ENCODE measurements at regions not wholly inside any gene's neighbourhood (a gene's known extent, or its start where the extent isn't known, plus 50 kb on each side); places are given as distances from the start of the nearest gene placed in this dataset.

DNA sequence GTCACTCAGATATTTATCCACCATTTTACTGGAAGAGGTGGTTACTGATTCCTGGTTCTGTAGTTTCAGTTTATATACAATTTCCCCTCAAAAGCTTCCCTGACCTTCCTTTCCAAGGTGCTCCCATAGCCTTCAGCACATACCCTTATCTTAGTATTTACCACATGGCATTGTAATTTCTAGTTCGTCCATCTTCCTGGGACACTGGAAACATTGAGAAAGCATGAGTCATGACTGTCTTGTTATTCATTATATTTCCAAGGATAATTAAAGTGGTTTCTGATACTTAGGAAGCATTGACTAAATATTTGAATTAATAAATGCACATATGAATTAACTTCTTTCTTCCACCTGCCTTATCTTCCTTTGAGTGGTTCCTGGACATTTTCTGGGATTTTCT is 203.8 kb downstream of the ETAA1 start:
- TF ChIP-seq, protein P1, sequence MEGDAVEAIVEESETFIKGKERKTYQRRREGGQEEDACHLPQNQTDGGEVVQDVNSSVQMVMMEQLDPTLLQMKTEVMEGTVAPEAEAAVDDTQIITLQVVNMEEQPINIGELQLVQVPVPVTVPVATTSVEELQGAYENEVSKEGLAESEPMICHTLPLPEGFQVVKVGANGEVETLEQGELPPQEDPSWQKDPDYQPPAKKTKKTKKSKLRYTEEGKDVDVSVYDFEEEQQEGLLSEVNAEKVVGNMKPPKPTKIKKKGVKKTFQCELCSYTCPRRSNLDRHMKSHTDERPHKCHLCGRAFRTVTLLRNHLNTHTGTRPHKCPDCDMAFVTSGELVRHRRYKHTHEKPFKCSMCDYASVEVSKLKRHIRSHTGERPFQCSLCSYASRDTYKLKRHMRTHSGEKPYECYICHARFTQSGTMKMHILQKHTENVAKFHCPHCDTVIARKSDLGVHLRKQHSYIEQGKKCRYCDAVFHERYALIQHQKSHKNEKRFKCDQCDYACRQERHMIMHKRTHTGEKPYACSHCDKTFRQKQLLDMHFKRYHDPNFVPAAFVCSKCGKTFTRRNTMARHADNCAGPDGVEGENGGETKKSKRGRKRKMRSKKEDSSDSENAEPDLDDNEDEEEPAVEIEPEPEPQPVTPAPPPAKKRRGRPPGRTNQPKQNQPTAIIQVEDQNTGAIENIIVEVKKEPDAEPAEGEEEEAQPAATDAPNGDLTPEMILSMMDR (IDR thresholded peaks at IDR 0.05): no peak
- TF ChIP-seq POLR2A (IDR thresholded peaks at IDR 0.05): no peak
- no peak for TF ChIP-seq EP300 (IDR thresholded peaks at IDR 0.05; ENCODE audit: low read depth)
- no peak for TF ChIP-seq POLR2AphosphoS5 (IDR thresholded peaks at IDR 0.05)

Measured in transverse colon (tissue), 4 donors.